ENCODE measurements at regions not wholly inside any gene's neighbourhood (a gene's known extent, or its start where the extent isn't known, plus 50 kb on each side); places are given as distances from the start of the nearest gene placed in this dataset.

GRCh38 chr6:45772886-45773495, 242.7 kb downstream of the CLIC5 start:
- no peak overlapping the region for H3K4me3 Mint-ChIP-seq

GRCh38 chr6:45772051-45772450, 243.6 kb downstream of the CLIC5 start:
- Mint-ChIP-seq H3K27me3 (ENCODE audit: low read depth in 3 of 3) (peaks cover 0 to 2% (median 0%) of the 10 kb centered on the region in 3 donors), H3K36me3 (no peaks in the 10 kb centered on the region), H3K4me3 (no peak overlapping the region), H3K9me3 (peaks cover 0 to 8% (median 3%) of the 10 kb centered on the region in 7 donors), H3K4me1 (no peaks in the 10 kb centered on the region), H3K27ac (no peak overlapping the region)
- Histone ChIP-seq H3K79me2 (ENCODE audit: insufficient read depth, low read length) (no peaks in the 10 kb centered on the region), H3K4me2 (replicated peaks; ENCODE audit: extremely low read depth, low read length, poor library complexity, severe bottlenecking) (no peak overlapping the region), H3K27me3 (ENCODE audit: control insufficient read depth in 2 of 2, insufficient read depth in 2 of 2, low read length in 2 of 2) (no peaks in the 10 kb centered on the region), H3K9ac (ENCODE audit: insufficient read depth, low read length, poor library complexity, severe bottlenecking) (no peak overlapping the region), H3K9me3 (replicated peaks in 1 of 2; ENCODE audit: control insufficient read depth in 1 of 2, insufficient read depth in 1 of 2, low read length in 2 of 2) (no peaks in the 10 kb centered on the region), H3K4me1 (ENCODE audit: control insufficient read depth in 1 of 2, insufficient read depth in 2 of 2, low read length in 2 of 2) (no peaks in the 10 kb centered on the region), H3K27ac (ENCODE audit: low read depth in 1 of 2, low read length in 2 of 2) (no peak overlapping the region), H3K36me3 (replicated peaks in 1 of 2; ENCODE audit: control insufficient read depth in 1 of 2, insufficient read depth in 2 of 2, low read length in 2 of 2) (no peaks in the 10 kb centered on the region), H3K4me3 (replicated peaks in 1 of 3; ENCODE audit: low read depth in 2 of 3, low read length in 3 of 3) (no peak overlapping the region), H2AFZ (ENCODE audit: insufficient read depth, low read depth, low read length, poor library complexity, severe bottlenecking) (no peak overlapping the region), H4K20me1 (ENCODE audit: insufficient read depth, low read length) (no peaks in the 10 kb centered on the region)
- intact Hi-C loops (cut with micrococcal nuclease), result no loop called here
- WGBS (ENCODE audit: insufficient coverage), result 80% methylated on average over 1 of the region's 4 CpGs
- no peak for DNase-seq
- TF ChIP-seq CTCF (IDR thresholded peaks at IDR 0.05), result no peak

More at GRCh38 chr6:45772886-45773495, 242.7 kb downstream of the CLIC5 start:
- Histone ChIP-seq H3K9me3 (replicated peaks in 1 of 2; ENCODE audit: control insufficient read depth in 1 of 2, insufficient read depth in 1 of 2, low read length in 2 of 2) (no peaks in the 10 kb centered on the region), H3K9ac (ENCODE audit: insufficient read depth, low read length, poor library complexity, severe bottlenecking) (no peak overlapping the region), H3K36me3 (replicated peaks in 1 of 2; ENCODE audit: control insufficient read depth in 1 of 2, insufficient read depth in 2 of 2, low read length in 2 of 2) (no peaks in the 10 kb centered on the region), H3K4me1 (ENCODE audit: control insufficient read depth in 1 of 2, insufficient read depth in 2 of 2, low read length in 2 of 2) (no peaks in the 10 kb centered on the region), H3K27me3 (ENCODE audit: control insufficient read depth in 2 of 2, insufficient read depth in 2 of 2, low read length in 2 of 2) (no peaks in the 10 kb centered on the region), H3K27ac (ENCODE audit: low read depth in 1 of 2, low read length in 2 of 2) (no peak overlapping the region), H2AFZ (ENCODE audit: insufficient read depth, low read depth, low read length, poor library complexity, severe bottlenecking) (no peak overlapping the region), H3K4me2 (replicated peaks; ENCODE audit: extremely low read depth, low read length, poor library complexity, severe bottlenecking) (no peak overlapping the region), H3K4me3 (replicated peaks in 1 of 3; ENCODE audit: low read depth in 2 of 3, low read length in 3 of 3) (no peak overlapping the region), H4K20me1 (ENCODE audit: insufficient read depth, low read length) (no peaks in the 10 kb centered on the region), H3K79me2 (ENCODE audit: insufficient read depth, low read length) (no peaks in the 10 kb centered on the region)
- Mint-ChIP-seq H3K4me1 (no peaks in the 10 kb centered on the region), H3K27me3 (ENCODE audit: low read depth in 3 of 3) (peaks cover 0 to 2% (median 0%) of the 10 kb centered on the region in 3 donors), H3K36me3 (no peaks in the 10 kb centered on the region), H3K27ac (no peak overlapping the region), H3K9me3 (peaks cover 0 to 4% (median 2%) of the 10 kb centered on the region in 7 donors)
- WGBS (ENCODE audit: insufficient coverage), result 6% methylated on average over 2 of the region's 6 CpGs
- no peak for TF ChIP-seq CTCF (IDR thresholded peaks at IDR 0.05)
- intact Hi-C loops (cut with micrococcal nuclease), result no loop called here
- DNase-seq, result no peak
